Keratinocyte (primary cell): ENCODE measurements at regions not wholly inside any gene's neighbourhood (a gene's known extent, or its start where the extent isn't known, plus 50 kb on each side); places are given as distances from the start of the nearest gene placed in this dataset.

Source experiments
- DNase-seq: peaks from one replicate; pipeline ENCODE4 v3.0.0-alpha.2; 2011; ENCODE audit warnings: low read depth, missing footprints, low spot score
- FAIRE-seq: peaks from 2 replicates; lab custom pipeline; 2011; peaks lifted over from hg19 to GRCh38; lab: Jason Lieb, UNC
- H2AFZ ChIP-seq: 2 replicates; pipeline ENCODE4 v1.6.0; 2012; ENCODE audit warnings: low read length, control low read depth, inconsistent platforms; ENCODE audit not compliant: control insufficient read depth
- H3K27ac ChIP-seq: 2 replicates; pipeline ENCODE4 v1.5.1; 2011; ENCODE audit warnings: low read length; ENCODE audit not compliant: control insufficient read depth, insufficient read depth
- H3K27me3 ChIP-seq: 3 replicates; pipeline ENCODE4 v1.6.0; 2011; ENCODE audit warnings: low read length; ENCODE audit not compliant: control insufficient read depth, insufficient read depth; ENCODE audit errors: extremely low read depth
- H3K36me3 ChIP-seq, 2 experiments: 2 replicates in 1 of 2; 3 replicates in 1 of 2; pipeline ENCODE4 v1.5.1; 2011; ENCODE audit warnings: low read length in 2 of 2, mild to moderate bottlenecking in 1 of 2; ENCODE audit not compliant: control insufficient read depth in 2 of 2, insufficient read depth in 2 of 2; ENCODE audit errors: extremely low read depth in 1 of 2
- H3K4me1 ChIP-seq: 3 replicates; pipeline ENCODE4 v1.5.1; 2011; ENCODE audit warnings: low read length; ENCODE audit not compliant: control insufficient read depth, insufficient read depth; ENCODE audit errors: extremely low read depth
- H3K4me2 ChIP-seq: 3 replicates; pipeline ENCODE4 v1.6.0; 2011; ENCODE audit warnings: low read depth, low read length; ENCODE audit not compliant: control insufficient read depth, insufficient read depth; ENCODE audit errors: extremely low read depth
- H3K4me3 ChIP-seq, 3 experiments: fragments of 200-600 bp in 1 of 3; sonication (generic) in 1 of 3; 2 replicates in 2 of 3; 3 replicates in 1 of 3; pipeline ENCODE4 v1.5.1; 2011 to 2016; ENCODE audit warnings: low read length in 3 of 3, mild to moderate bottlenecking in 3 of 3, control low read depth in 2 of 3, inconsistent platforms in 1 of 3, low read depth in 1 of 3, mixed read lengths in 1 of 3, mixed run types in 1 of 3, moderate library complexity in 1 of 3; ENCODE audit not compliant: control insufficient read depth in 2 of 3, insufficient read depth in 2 of 3; ENCODE audit errors: extremely low read depth in 1 of 3
- H3K79me2 ChIP-seq: 2 replicates; pipeline ENCODE4 v1.6.0; 2012; ENCODE audit warnings: low read length; ENCODE audit not compliant: control insufficient read depth, insufficient read depth
- H3K9ac ChIP-seq: 3 replicates; pipeline ENCODE4 v1.6.0; 2011; ENCODE audit warnings: low read length; ENCODE audit not compliant: control insufficient read depth, insufficient read depth; ENCODE audit errors: extremely low read depth
- H3K9me1 ChIP-seq: 3 replicates; pipeline ENCODE4 v1.6.0; 2011; ENCODE audit warnings: low read length; ENCODE audit not compliant: control insufficient read depth, insufficient read depth; ENCODE audit errors: extremely low read depth
- H3K9me3 ChIP-seq: 2 replicates; pipeline ENCODE4 v1.5.1; 2012; ENCODE audit warnings: low read depth, low read length; ENCODE audit not compliant: control insufficient read depth
- H4K20me1 ChIP-seq: 3 replicates; pipeline ENCODE4 v1.6.0; 2011; ENCODE audit warnings: low read length; ENCODE audit not compliant: control insufficient read depth, insufficient read depth; ENCODE audit errors: extremely low read depth
- CTCF ChIP-seq, 3 experiments: IDR thresholded peaks in 1 of 3; conservative IDR thresholded peaks in 1 of 3; optimal IDR thresholded peaks in 1 of 3; 2 replicates in 2 of 3; 3 replicates in 1 of 3; pipeline versions ENCODE3 to v1.5.1; 2011; ENCODE audit warnings: low read length in 3 of 3, mild to moderate bottlenecking in 3 of 3, moderate library complexity in 2 of 3, control low read depth in 1 of 3, inconsistent platforms in 1 of 3; ENCODE audit not compliant: insufficient read depth in 2 of 3; ENCODE audit errors: extremely low read depth in 1 of 3
- EZH2 ChIP-seq: IDR thresholded peaks from one replicate; pipeline ENCODE4 v1.6.1; 2012; ENCODE audit warnings: inconsistent platforms, mild to moderate bottlenecking, low read length, moderate library complexity
- dilution Hi-C: fragments of 300-500 bp; cut with MboI; formaldehyde crosslinking; loops from one replicate; pipeline ENCODE4 v1.7.0; 2020; ENCODE audit warnings: low sequenced_read_pairs; ENCODE audit not compliant: extremely low pct_ligation_motif_present

GRCh38 chr10:113326160-113327111, 226.4 kb upstream of the HABP2 start:
- Histone ChIP-seq H3K4me2 (no peak overlapping the region), H3K9me3 (no peaks in the 10 kb centered on the region), H4K20me1 (no peaks in the 10 kb centered on the region), H2AFZ (no peak overlapping the region), H3K9ac (no peak overlapping the region), H3K27ac (no peak overlapping the region), H3K27me3 (no peaks in the 10 kb centered on the region), H3K9me1 (no peaks in the 10 kb centered on the region), H3K4me3 (no peak overlapping the region), H3K79me2 (no peaks in the 10 kb centered on the region), H3K4me1 (no peaks in the 10 kb centered on the region), H3K36me3 (no peaks in the 10 kb centered on the region)
- dilution Hi-C loops = no loop called here
- FAIRE-seq = no peak
- TF ChIP-seq CTCF (optimal IDR thresholded peaks at IDR 0.05 in 1 of 3, IDR thresholded peaks at IDR 0.05 in 1 of 3, conservative IDR thresholded peaks at IDR 0.05 in 1 of 3; ENCODE audit: extremely low read depth in 1 of 3, insufficient read depth in 2 of 3, low read length in 3 of 3) (no peak), EZH2 (no peak)
- DNase-seq = no peak

GRCh38 chr10:113329121-113329596, 223.7 kb upstream of the HABP2 start:
- Histone ChIP-seq H3K79me2 (no peaks in the 10 kb centered on the region), H3K4me1 (no peaks in the 10 kb centered on the region), H3K4me3 (no peak overlapping the region), H3K27me3 (no peaks in the 10 kb centered on the region), H3K27ac (no peak overlapping the region), H3K9me3 (no peaks in the 10 kb centered on the region), H3K9me1 (no peaks in the 10 kb centered on the region), H2AFZ (no peak overlapping the region), H4K20me1 (no peaks in the 10 kb centered on the region), H3K9ac (no peak overlapping the region), H3K36me3 (no peaks in the 10 kb centered on the region), H3K4me2 (no peak overlapping the region)
- dilution Hi-C loops = no loop called here
- FAIRE-seq (no peak), DNase-seq (no peak)
- no peak for TF ChIP-seq CTCF (optimal IDR thresholded peaks at IDR 0.05 in 1 of 3, IDR thresholded peaks at IDR 0.05 in 1 of 3, conservative IDR thresholded peaks at IDR 0.05 in 1 of 3; ENCODE audit: extremely low read depth in 1 of 3, insufficient read depth in 2 of 3, low read length in 3 of 3)
- no peak for TF ChIP-seq EZH2
